ENCODE measurements at regions not wholly inside any gene's neighbourhood (a gene's known extent, or its start where the extent isn't known, plus 50 kb on each side); places are given as distances from the start of the nearest gene placed in this dataset.
"Not testable (repeated sequence)": the region's sequence is repeated elsewhere in the genome, so short reads cannot be mapped to it uniquely, and the experiment has no call there.

- Histone ChIP-seq H3K4me2 (ENCODE audit: low read depth, low read length, poor library complexity, severe bottlenecking) (no peak overlapping the region), H3K9ac (ENCODE audit: low read length) (no peak overlapping the region), H3K79me2 (ENCODE audit: low read length) (no peaks in the 10 kb centered on the region), H3K36me3 (ENCODE audit: insufficient read depth, low read length) (no peaks in the 10 kb centered on the region), H4K20me1 (ENCODE audit: insufficient read depth, low read depth, low read length) (no peaks in the 10 kb centered on the region), H2AFZ (ENCODE audit: low read length) (no peak overlapping the region), H3K4me1 (ENCODE audit: low read length) (no peaks in the 10 kb centered on the region), H3K9me3 (ENCODE audit: low read length) (no peaks in the 10 kb centered on the region), H3K4me3 (ENCODE audit: low read length) (no peak overlapping the region), H3K27me3 (ENCODE audit: low read length) (no peaks in the 10 kb centered on the region), H3K27ac (ENCODE audit: low read length) (no peak overlapping the region), H3K9me2 (replicated peaks; ENCODE audit: insufficient read depth, low read length) (no peaks in the 10 kb centered on the region)
- no peak for DNase-seq
These were observed 524.7 kb downstream of the DIPK2A start for GRCh38 chr3:144496141-144496835.

DNA sequence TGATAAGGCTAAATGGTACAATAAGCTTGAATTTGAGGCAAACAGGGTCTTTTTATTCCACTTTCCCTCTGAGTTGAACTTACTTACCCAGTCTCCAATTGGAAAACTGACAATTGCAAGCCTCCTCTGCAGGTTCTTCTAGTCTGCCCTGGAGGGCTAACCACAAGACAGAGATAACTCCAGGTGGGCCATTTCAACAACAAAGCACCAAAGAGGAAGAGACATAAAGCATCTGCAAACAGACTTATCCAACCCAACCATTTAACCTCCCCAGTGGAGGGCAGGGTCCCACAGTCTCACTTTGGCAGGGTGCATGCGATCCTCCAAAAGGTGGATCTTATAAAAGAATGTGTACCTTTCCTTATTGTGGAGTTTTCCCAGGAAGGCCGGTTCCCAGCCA, 525.8 kb downstream of the DIPK2A start:
- Histone ChIP-seq H3K9ac (ENCODE audit: low read length) (no peak overlapping the region), H3K27me3 (ENCODE audit: low read length) (no peaks in the 10 kb centered on the region), H3K4me1 (ENCODE audit: low read length) (no peaks in the 10 kb centered on the region), H4K20me1 (ENCODE audit: insufficient read depth, low read depth, low read length) (no peaks in the 10 kb centered on the region), H3K9me3 (ENCODE audit: low read length) (no peaks in the 10 kb centered on the region), H2AFZ (ENCODE audit: low read length) (no peak overlapping the region), H3K9me2 (replicated peaks; ENCODE audit: insufficient read depth, low read length) (no peaks in the 10 kb centered on the region), H3K4me3 (ENCODE audit: low read length) (no peak overlapping the region), H3K4me2 (ENCODE audit: low read depth, low read length, poor library complexity, severe bottlenecking) (no peak overlapping the region), H3K36me3 (ENCODE audit: insufficient read depth, low read length) (no peaks in the 10 kb centered on the region), H3K27ac (ENCODE audit: low read length) (no peak overlapping the region), H3K79me2 (ENCODE audit: low read length) (no peaks in the 10 kb centered on the region)
- no peak for DNase-seq

- no peaks in the 10 kb centered on the region for H3K79me2 ChIP-seq (ENCODE audit: low read length)
- H3K4me2 ChIP-seq (ENCODE audit: low read depth, low read length, poor library complexity, severe bottlenecking): no peak overlapping the region
- H3K4me3 ChIP-seq (ENCODE audit: low read length): no peak overlapping the region
- DNase-seq: no peak
- no peak overlapping the region for H3K27ac ChIP-seq (ENCODE audit: low read length)
- H3K9me2 ChIP-seq (replicated peaks; ENCODE audit: insufficient read depth, low read length): 0 out of 2 replicates have a peak, but pooled peaks cover 3% of the 10 kb centered on the region
- H3K9ac ChIP-seq (ENCODE audit: low read length): no peak overlapping the region
- no peaks in the 10 kb centered on the region for H3K27me3 ChIP-seq (ENCODE audit: low read length)
- no peaks in the 10 kb centered on the region for H3K4me1 ChIP-seq (ENCODE audit: low read length)
- no peaks in the 10 kb centered on the region for H3K36me3 ChIP-seq (ENCODE audit: insufficient read depth, low read length)
- no peaks in the 10 kb centered on the region for H4K20me1 ChIP-seq (ENCODE audit: insufficient read depth, low read depth, low read length)
- no peak overlapping the region for H2AFZ ChIP-seq (ENCODE audit: low read length)
- no peaks in the 10 kb centered on the region for H3K9me3 ChIP-seq (ENCODE audit: low read length)
These were observed 527.6 kb downstream of the DIPK2A start for GRCh38 chr3:144499001-144499930.

GRCh38 chr3:144501467-144501866, 529.8 kb downstream of the DIPK2A start:
- Histone ChIP-seq H3K36me3 (ENCODE audit: insufficient read depth, low read length) (no peaks in the 10 kb centered on the region), H3K9me2 (replicated peaks; ENCODE audit: insufficient read depth, low read length) (0 out of 2 replicates have a peak, but pooled peaks cover 3% of the 10 kb centered on the region), H3K27ac (ENCODE audit: low read length) (no peak overlapping the region), H2AFZ (ENCODE audit: low read length) (no peak overlapping the region), H3K9ac (ENCODE audit: low read length) (no peak overlapping the region), H3K27me3 (ENCODE audit: low read length) (no peaks in the 10 kb centered on the region), H3K4me3 (ENCODE audit: low read length) (no peak overlapping the region), H3K79me2 (ENCODE audit: low read length) (no peaks in the 10 kb centered on the region), H3K4me2 (ENCODE audit: low read depth, low read length, poor library complexity, severe bottlenecking) (no peak overlapping the region), H3K9me3 (ENCODE audit: low read length) (no peaks in the 10 kb centered on the region), H4K20me1 (ENCODE audit: insufficient read depth, low read depth, low read length) (no peaks in the 10 kb centered on the region), H3K4me1 (ENCODE audit: low read length) (no peaks in the 10 kb centered on the region)
- DNase-seq: no peak

GRCh38 chr3:144502402-144502801, 530.8 kb downstream of the DIPK2A start:
- H2AFZ ChIP-seq (ENCODE audit: low read length): no peak overlapping the region
- H3K36me3 ChIP-seq (ENCODE audit: insufficient read depth, low read length): no peaks in the 10 kb centered on the region
- H3K4me1 ChIP-seq (ENCODE audit: low read length): no peaks in the 10 kb centered on the region
- H4K20me1 ChIP-seq (ENCODE audit: insufficient read depth, low read depth, low read length): no peaks in the 10 kb centered on the region
- H3K9ac ChIP-seq (ENCODE audit: low read length): no peak overlapping the region
- H3K4me2 ChIP-seq (ENCODE audit: low read depth, low read length, poor library complexity, severe bottlenecking): no peak overlapping the region
- H3K79me2 ChIP-seq (ENCODE audit: low read length): no peaks in the 10 kb centered on the region
- H3K27me3 ChIP-seq (ENCODE audit: low read length): no peaks in the 10 kb centered on the region
- no peaks in the 10 kb centered on the region for H3K9me3 ChIP-seq (ENCODE audit: low read length)
- no peak overlapping the region for H3K27ac ChIP-seq (ENCODE audit: low read length)
- 0 out of 2 replicates have a peak, but pooled peaks cover 3% of the 10 kb centered on the region for H3K9me2 ChIP-seq (replicated peaks; ENCODE audit: insufficient read depth, low read length)
- H3K4me3 ChIP-seq (ENCODE audit: low read length): no peak overlapping the region
- no peak for DNase-seq

GRCh38 chr3:144506375-144506774, 534.8 kb downstream of the DIPK2A start:
- H3K4me1 ChIP-seq (ENCODE audit: low read length); H4K20me1 ChIP-seq (ENCODE audit: insufficient read depth, low read depth, low read length); H3K79me2 ChIP-seq (ENCODE audit: low read length); H3K36me3 ChIP-seq (ENCODE audit: insufficient read depth, low read length); H3K4me3 ChIP-seq (ENCODE audit: low read length); H3K27me3 ChIP-seq (ENCODE audit: low read length); H3K9ac ChIP-seq (ENCODE audit: low read length); H3K9me2 ChIP-seq (replicated peaks; ENCODE audit: insufficient read depth, low read length); H2AFZ ChIP-seq (ENCODE audit: low read length); H3K27ac ChIP-seq (ENCODE audit: low read length); DNase-seq; H3K4me2 ChIP-seq (ENCODE audit: low read depth, low read length, poor library complexity, severe bottlenecking); H3K9me3 ChIP-seq (ENCODE audit: low read length): not testable (repeated sequence)

- Histone ChIP-seq H3K79me2 (ENCODE audit: low read length) (no peaks in the 10 kb centered on the region), H3K27ac (ENCODE audit: low read length) (no peak overlapping the region), H3K27me3 (ENCODE audit: low read length) (no peaks in the 10 kb centered on the region), H2AFZ (ENCODE audit: low read length) (no peak overlapping the region), H3K4me1 (ENCODE audit: low read length) (no peaks in the 10 kb centered on the region), H3K36me3 (ENCODE audit: insufficient read depth, low read length) (no peaks in the 10 kb centered on the region), H3K9me3 (ENCODE audit: low read length) (no peaks in the 10 kb centered on the region), H3K4me2 (ENCODE audit: low read depth, low read length, poor library complexity, severe bottlenecking) (no peak overlapping the region), H4K20me1 (ENCODE audit: insufficient read depth, low read depth, low read length) (no peaks in the 10 kb centered on the region), H3K9me2 (replicated peaks; ENCODE audit: insufficient read depth, low read length) (no peaks in the 10 kb centered on the region; the same call in 1 of the 2 replicates), H3K4me3 (ENCODE audit: low read length) (no peak overlapping the region), H3K9ac (ENCODE audit: low read length) (no peak overlapping the region)
- DNase-seq: no peak
These were observed 539.7 kb downstream of the DIPK2A start for GRCh38 chr3:144511346-144511745.

- Histone ChIP-seq H3K27ac (ENCODE audit: low read length) (no peak overlapping the region), H2AFZ (ENCODE audit: low read length) (no peak overlapping the region), H3K4me2 (ENCODE audit: low read depth, low read length, poor library complexity, severe bottlenecking) (no peak overlapping the region), H3K4me1 (ENCODE audit: low read length) (no peaks in the 10 kb centered on the region), H3K79me2 (ENCODE audit: low read length) (no peaks in the 10 kb centered on the region), H3K9ac (ENCODE audit: low read length) (no peak overlapping the region), H4K20me1 (ENCODE audit: insufficient read depth, low read depth, low read length) (no peaks in the 10 kb centered on the region), H3K36me3 (ENCODE audit: insufficient read depth, low read length) (no peaks in the 10 kb centered on the region), H3K4me3 (ENCODE audit: low read length) (no peak overlapping the region), H3K27me3 (ENCODE audit: low read length) (no peaks in the 10 kb centered on the region), H3K9me3 (ENCODE audit: low read length) (no peaks in the 10 kb centered on the region), H3K9me2 (replicated peaks; ENCODE audit: insufficient read depth, low read length) (no peaks in the 10 kb centered on the region; the same call in 1 of the 2 replicates)
- DNase-seq: no peak
These were observed 544.4 kb downstream of the DIPK2A start for GRCh38 chr3:144516026-144516425.

Measured in Karpas-422 (cell line).